ENCODE measurements at regions not wholly inside any gene's neighbourhood (a gene's known extent, or its start where the extent isn't known, plus 50 kb on each side); places are given as distances from the start of the nearest gene placed in this dataset.

DNA sequence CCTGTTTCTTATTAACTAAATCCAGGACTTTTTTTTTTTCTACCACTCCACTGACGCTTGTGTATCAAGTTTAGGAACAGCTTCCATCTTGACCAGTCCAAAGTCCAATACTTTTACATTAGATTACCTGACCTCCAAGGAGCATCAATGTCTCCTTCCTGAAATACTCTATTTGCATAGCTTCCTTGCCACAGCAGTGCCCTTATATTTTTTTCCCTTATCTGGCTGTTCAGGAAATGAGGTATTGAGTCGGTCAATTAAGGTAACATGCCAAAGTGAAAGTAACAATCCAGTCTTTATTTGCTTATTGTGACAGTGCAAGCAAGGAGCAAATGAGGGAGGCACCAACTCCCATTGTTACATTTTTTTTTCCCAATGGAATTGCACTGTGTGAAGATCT is 730.8 kb upstream of the NDST4 start:
- Histone ChIP-seq H3K27ac (ENCODE audit: low read length) (no peak overlapping the region), H3F3A (ENCODE audit: insufficient read depth, low read length) (no peaks in the 10 kb centered on the region), H3K4me2 (ENCODE audit: low read depth, low read length) (no peak overlapping the region), H3K9me3 (replicated peaks; ENCODE audit: insufficient read depth, low read length) (no peaks in the 10 kb centered on the region), H2AFZ (ENCODE audit: low read length) (no peak overlapping the region), H3K27me3 (replicated peaks; ENCODE audit: insufficient read depth, low read length) (no peaks in the 10 kb centered on the region), H4K20me1 (ENCODE audit: insufficient read depth, low read length) (no peaks in the 10 kb centered on the region), H3K9me2 (replicated peaks; ENCODE audit: insufficient read depth, low read length) (no peaks in the 10 kb centered on the region), H3K79me2 (ENCODE audit: low read length) (no peaks in the 10 kb centered on the region), H3K4me1 (ENCODE audit: low read length) (0 out of 2 replicates have a peak, but pooled peaks cover 4% of the 10 kb centered on the region), H3K4me3 (ENCODE audit: low read length) (no peak overlapping the region), H3K36me3 (replicated peaks; ENCODE audit: insufficient read depth, low read length) (no peaks in the 10 kb centered on the region), H3K9ac (ENCODE audit: low read length) (no peak overlapping the region)
- DNase-seq = no peak
- TF ChIP-seq EZH2 (optimal IDR thresholded peaks at IDR 0.05; ENCODE audit: low read depth, low read length) (no peak), EZH2phosphoT487 (IDR thresholded peaks at IDR 0.05; ENCODE audit: low read length) (no peak)

DNA sequence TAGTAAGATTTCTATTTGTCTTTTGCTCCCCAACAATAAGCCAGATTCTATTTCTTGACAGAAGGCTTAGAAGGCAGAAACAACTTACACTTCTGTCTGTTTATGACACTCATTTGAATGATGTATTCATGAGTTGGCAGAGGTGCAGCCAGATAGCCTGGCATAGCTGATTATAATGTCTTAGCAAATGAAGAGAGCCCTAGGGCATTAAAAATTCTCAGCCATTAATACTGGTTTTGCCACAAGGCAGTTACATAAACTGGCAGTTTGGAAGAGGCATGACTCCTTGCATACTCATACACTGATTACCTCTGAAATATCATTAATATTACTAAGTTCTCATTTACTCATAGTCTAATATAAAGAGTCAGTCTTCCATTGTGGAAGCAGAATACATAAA is 728.5 kb upstream of the NDST4 start:
- no peaks in the 10 kb centered on the region for H3K36me3 ChIP-seq (replicated peaks; ENCODE audit: insufficient read depth, low read length)
- H3K4me2 ChIP-seq (ENCODE audit: low read depth, low read length) = no peak overlapping the region
- no peaks in the 10 kb centered on the region for H3K27me3 ChIP-seq (replicated peaks; ENCODE audit: insufficient read depth, low read length)
- no peaks in the 10 kb centered on the region for H3F3A ChIP-seq (ENCODE audit: insufficient read depth, low read length)
- H4K20me1 ChIP-seq (ENCODE audit: insufficient read depth, low read length) = no peaks in the 10 kb centered on the region
- no peaks in the 10 kb centered on the region for H3K9me2 ChIP-seq (replicated peaks; ENCODE audit: insufficient read depth, low read length)
- TF ChIP-seq EZH2phosphoT487 (IDR thresholded peaks at IDR 0.05; ENCODE audit: low read length) (no peak), EZH2 (optimal IDR thresholded peaks at IDR 0.05; ENCODE audit: low read depth, low read length) (no peak)
- TF ChIP-seq, protein P1, sequence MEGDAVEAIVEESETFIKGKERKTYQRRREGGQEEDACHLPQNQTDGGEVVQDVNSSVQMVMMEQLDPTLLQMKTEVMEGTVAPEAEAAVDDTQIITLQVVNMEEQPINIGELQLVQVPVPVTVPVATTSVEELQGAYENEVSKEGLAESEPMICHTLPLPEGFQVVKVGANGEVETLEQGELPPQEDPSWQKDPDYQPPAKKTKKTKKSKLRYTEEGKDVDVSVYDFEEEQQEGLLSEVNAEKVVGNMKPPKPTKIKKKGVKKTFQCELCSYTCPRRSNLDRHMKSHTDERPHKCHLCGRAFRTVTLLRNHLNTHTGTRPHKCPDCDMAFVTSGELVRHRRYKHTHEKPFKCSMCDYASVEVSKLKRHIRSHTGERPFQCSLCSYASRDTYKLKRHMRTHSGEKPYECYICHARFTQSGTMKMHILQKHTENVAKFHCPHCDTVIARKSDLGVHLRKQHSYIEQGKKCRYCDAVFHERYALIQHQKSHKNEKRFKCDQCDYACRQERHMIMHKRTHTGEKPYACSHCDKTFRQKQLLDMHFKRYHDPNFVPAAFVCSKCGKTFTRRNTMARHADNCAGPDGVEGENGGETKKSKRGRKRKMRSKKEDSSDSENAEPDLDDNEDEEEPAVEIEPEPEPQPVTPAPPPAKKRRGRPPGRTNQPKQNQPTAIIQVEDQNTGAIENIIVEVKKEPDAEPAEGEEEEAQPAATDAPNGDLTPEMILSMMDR (IDR thresholded peaks at IDR 0.05; ENCODE audit: low read length) = no peak
- no peak for DNase-seq
- no peak overlapping the region for H3K27ac ChIP-seq (ENCODE audit: low read length)
- no peak overlapping the region for H3K4me3 ChIP-seq (ENCODE audit: low read length)
- H3K9ac ChIP-seq (ENCODE audit: low read length) = no peak overlapping the region
- H3K4me1 ChIP-seq (ENCODE audit: low read length) = 0 out of 2 replicates have a peak, but pooled peaks cover 4% of the 10 kb centered on the region
- H3K79me2 ChIP-seq (ENCODE audit: low read length) = no peaks in the 10 kb centered on the region
- no peak overlapping the region for H2AFZ ChIP-seq (ENCODE audit: low read length)
- no peaks in the 10 kb centered on the region for H3K9me3 ChIP-seq (replicated peaks; ENCODE audit: insufficient read depth, low read length)

DNA sequence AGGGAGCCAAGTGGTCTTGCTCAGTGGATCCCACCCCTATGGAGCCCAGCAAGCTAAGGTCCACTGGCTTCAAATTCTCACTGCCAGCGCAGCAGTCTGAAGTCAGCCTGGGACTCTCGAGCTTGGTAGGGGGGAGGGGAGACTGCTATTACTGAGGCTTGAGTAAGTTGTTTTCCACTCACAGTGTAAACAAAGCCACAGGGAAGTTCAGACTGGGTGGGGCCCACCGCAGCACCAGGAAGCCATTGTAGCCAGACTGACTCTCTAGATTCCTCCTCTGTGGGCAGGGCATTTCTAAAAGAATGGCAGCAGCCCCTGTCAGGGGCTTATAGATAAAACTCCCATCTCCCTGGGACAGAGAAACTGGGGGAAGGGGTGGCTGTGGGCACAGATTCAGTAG is 721.0 kb upstream of the NDST4 start:
- Histone ChIP-seq H3K27me3 (replicated peaks; ENCODE audit: insufficient read depth, low read length) (no peaks in the 10 kb centered on the region), H4K20me1 (ENCODE audit: insufficient read depth, low read length) (no peaks in the 10 kb centered on the region), H3K4me1 (ENCODE audit: low read length) (no peaks in the 10 kb centered on the region), H3K9me3 (replicated peaks; ENCODE audit: insufficient read depth, low read length) (no peaks in the 10 kb centered on the region), H2AFZ (ENCODE audit: low read length) (no peak overlapping the region), H3K4me2 (ENCODE audit: low read depth, low read length) (no peak overlapping the region), H3K4me3 (ENCODE audit: low read length) (no peak overlapping the region), H3K27ac (ENCODE audit: low read length) (no peak overlapping the region), H3K9ac (ENCODE audit: low read length) (no peak overlapping the region), H3F3A (ENCODE audit: insufficient read depth, low read length) (no peaks in the 10 kb centered on the region), H3K9me2 (replicated peaks; ENCODE audit: insufficient read depth, low read length) (no peaks in the 10 kb centered on the region), H3K79me2 (ENCODE audit: low read length) (no peaks in the 10 kb centered on the region), H3K36me3 (replicated peaks; ENCODE audit: insufficient read depth, low read length) (no peaks in the 10 kb centered on the region)
- no peak for DNase-seq
- TF ChIP-seq EZH2phosphoT487 (IDR thresholded peaks at IDR 0.05; ENCODE audit: low read length) (no peak), EZH2 (optimal IDR thresholded peaks at IDR 0.05; ENCODE audit: low read depth, low read length) (no peak)
- TF ChIP-seq, protein P1 (IDR thresholded peaks at IDR 0.05; ENCODE audit: low read length) = no peak

DNA sequence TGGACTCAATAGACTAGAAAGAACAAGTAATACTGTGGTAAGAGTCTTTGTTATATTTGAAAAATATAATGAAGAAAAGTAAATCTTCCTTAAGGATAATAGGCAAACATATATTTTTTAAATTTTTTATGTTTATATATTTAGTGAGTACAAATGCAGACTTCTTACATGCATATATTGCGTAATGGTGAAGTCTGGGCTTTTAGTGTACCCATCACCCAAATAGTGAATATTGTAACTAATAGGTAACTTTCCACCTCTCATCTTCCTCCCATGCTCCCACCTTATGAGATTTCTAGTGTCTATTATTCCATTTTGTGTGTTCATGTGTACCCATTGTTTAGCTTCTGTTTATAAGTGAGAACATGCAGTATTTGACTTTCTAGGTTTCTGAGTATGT is 711.2 kb upstream of the NDST4 start:
- H3K79me2 ChIP-seq (ENCODE audit: low read length) = no peaks in the 10 kb centered on the region
- H3K27me3 ChIP-seq (replicated peaks; ENCODE audit: insufficient read depth, low read length) = no peaks in the 10 kb centered on the region
- H3K4me1 ChIP-seq (ENCODE audit: low read length) = no peaks in the 10 kb centered on the region
- no peak overlapping the region for H3K9ac ChIP-seq (ENCODE audit: low read length)
- H3K4me3 ChIP-seq (ENCODE audit: low read length) = no peak overlapping the region
- no peaks in the 10 kb centered on the region for H3K9me2 ChIP-seq (replicated peaks; ENCODE audit: insufficient read depth, low read length)
- no peaks in the 10 kb centered on the region for H4K20me1 ChIP-seq (ENCODE audit: insufficient read depth, low read length)
- no peak for DNase-seq
- H3K36me3 ChIP-seq (replicated peaks; ENCODE audit: insufficient read depth, low read length) = no peaks in the 10 kb centered on the region
- no peak overlapping the region for H3K4me2 ChIP-seq (ENCODE audit: low read depth, low read length)
- no peak overlapping the region for H3K27ac ChIP-seq (ENCODE audit: low read length)
- no peak overlapping the region for H2AFZ ChIP-seq (ENCODE audit: low read length)
- TF ChIP-seq EZH2 (optimal IDR thresholded peaks at IDR 0.05; ENCODE audit: low read depth, low read length) (no peak), EZH2phosphoT487 (IDR thresholded peaks at IDR 0.05; ENCODE audit: low read length) (no peak)
- TF ChIP-seq, protein P1 (IDR thresholded peaks at IDR 0.05; ENCODE audit: low read length) = no peak
- no peaks in the 10 kb centered on the region for H3K9me3 ChIP-seq (replicated peaks; ENCODE audit: insufficient read depth, low read length)
- H3F3A ChIP-seq (ENCODE audit: insufficient read depth, low read length) = no peaks in the 10 kb centered on the region

Measured in MM.1S (cell line).